Panc1 (cell line): ENCODE measurements at regions not wholly inside any gene's neighbourhood (a gene's known extent, or its start where the extent isn't known, plus 50 kb on each side); places are given as distances from the start of the nearest gene placed in this dataset.

Experiments
- ATAC-seq: fragments of 200-7000 bp; cut with Tn5 transposase; 2 replicates; pipeline ENCODE4 v1.9.1; 2020; ENCODE audit warnings: mild to moderate bottlenecking, moderate library complexity
- BruUV-seq: library from RNA; stranded (reverse); fragments of 400-500 nt; replicated peaks from 2 replicates; lab custom pipeline; 2021; lab: Mats Ljungman, UMichigan
- CTCF ChIA-PET: fragments of 300-600 bp; sonication (Branson Sonifier 250); formaldehyde crosslinking; loops from one replicate; lab custom pipeline; 2022; ENCODE audit warnings: antibody characterized with exemption; lab: Charles Lee
- POLR2A ChIA-PET: fragments of 300-600 bp; sonication (Branson Sonifier 250); formaldehyde crosslinking; loops from one replicate; lab custom pipeline; 2022; ENCODE audit warnings: antibody characterized with exemption; lab: Charles Lee
- DNase-seq: peaks from one replicate; pipeline ENCODE4 v3.0.0-alpha.2; 2010; ENCODE audit warnings: low read depth, low spot score
- H3K27ac ChIP-seq: 2 replicates; pipeline ENCODE4 v1.5.1; 2011; ENCODE audit warnings: mild to moderate bottlenecking, low read length, inconsistent platforms
- H3K27me3 ChIP-seq: fragments of 200-500 bp; sonication (Bioruptor generic); 2 replicates; pipeline ENCODE4 v1.6.0; 2014; ENCODE audit warnings: low read length, inconsistent platforms; ENCODE audit not compliant: control insufficient read depth, insufficient read depth
- H3K36me3 ChIP-seq: fragments of 200-500 bp; sonication (Bioruptor generic); 2 replicates; pipeline ENCODE4 v1.5.1; 2014; ENCODE audit warnings: inconsistent platforms, mild to moderate bottlenecking, low read length, moderate library complexity; ENCODE audit not compliant: control insufficient read depth, insufficient read depth
- H3K4me1 ChIP-seq: 2 replicates; pipeline ENCODE4 v1.5.1; 2011; ENCODE audit warnings: inconsistent platforms, mild to moderate bottlenecking, low read length, moderate library complexity; ENCODE audit not compliant: control insufficient read depth, insufficient read depth
- H3K4me3 ChIP-seq, 2 experiments: 2 replicates each; pipeline ENCODE4 v1.5.1; 2011 to 2012; ENCODE audit warnings: low read depth in 2 of 2, low read length in 2 of 2, mild to moderate bottlenecking in 2 of 2, inconsistent platforms in 1 of 2, moderate library complexity in 1 of 2
- H3K9me3 ChIP-seq: fragments of 200-500 bp; sonication (Bioruptor generic); 2 replicates; pipeline ENCODE4 v1.5.1; 2014; ENCODE audit warnings: low read depth, mild to moderate bottlenecking, inconsistent platforms, low read length, moderate library complexity; ENCODE audit not compliant: control insufficient read depth, insufficient read depth
- POLR2AphosphoS5 ChIP-seq: IDR thresholded peaks from 2 replicates; pipeline ENCODE4 v1.6.1; 2012; ENCODE audit warnings: mild to moderate bottlenecking, low read depth, low read length, moderate library complexity
- SIN3A ChIP-seq: IDR thresholded peaks from 2 replicates; pipeline ENCODE4 v1.6.1; 2012; ENCODE audit warnings: low read depth, mild to moderate bottlenecking, low read length, moderate library complexity, borderline replicate concordance; ENCODE audit not compliant: insufficient read depth
- TCF7L2 ChIP-seq: IDR thresholded peaks from 2 replicates; pipeline ENCODE4 v1.6.1; 2011; ENCODE audit warnings: mild to moderate bottlenecking, low read depth, low read length, inconsistent platforms
- in situ Hi-C: cut with HindIII; loops from 2 replicates; pipeline ENCODE4 v1.10.0; 2016; ENCODE audit warnings: low sequenced_read_pairs, low pct_unique_long_range_greater_than_20kb
- intact Hi-C: fragments of 100-400 bp; cut with micrococcal nuclease; formaldehyde crosslinking; loops from one replicate; pipeline ENCODE4 v1.10.0; 2022; ENCODE audit not compliant: unreplicated experiment
- TF ChIP-seq, protein P1 (sequence below): fragments of 450-650 bp; IDR thresholded peaks from 2 replicates; pipeline ENCODE4 v1.5.1; 2017; ENCODE audit warnings: mild to moderate bottlenecking
- TF ChIP-seq, protein P2 (sequence below), 2 experiments: IDR thresholded peaks; 2 replicates each; pipeline ENCODE4 v1.6.1; 2011 to 2012; ENCODE audit warnings: low read depth in 2 of 2, control low read depth in 1 of 2, low read length in 1 of 2, mild to moderate bottlenecking in 1 of 2, moderate library complexity in 1 of 2; ENCODE audit not compliant: insufficient read depth in 1 of 2

GRCh38 chrX:1803741-1804140, 188.9 kb downstream of the ASMT start:
- intact Hi-C loops: no loop called here
- Histone ChIP-seq H3K4me1 (peaks cover 2% of the 10 kb centered on the region; the same call in 1 of the 2 replicates), H3K27ac (no peak overlapping the region), H3K36me3 (no peaks in the 10 kb centered on the region), H3K4me3 (no peak overlapping the region), H3K27me3 (no peaks in the 10 kb centered on the region), H3K9me3 (no peaks in the 10 kb centered on the region)
- ATAC-seq (no peak), DNase-seq (no peak)
- no TSS peak for BruUV-seq
- no peak for TF ChIP-seq SIN3A
- no peak for TF ChIP-seq TCF7L2
- TF ChIP-seq, protein P1, sequence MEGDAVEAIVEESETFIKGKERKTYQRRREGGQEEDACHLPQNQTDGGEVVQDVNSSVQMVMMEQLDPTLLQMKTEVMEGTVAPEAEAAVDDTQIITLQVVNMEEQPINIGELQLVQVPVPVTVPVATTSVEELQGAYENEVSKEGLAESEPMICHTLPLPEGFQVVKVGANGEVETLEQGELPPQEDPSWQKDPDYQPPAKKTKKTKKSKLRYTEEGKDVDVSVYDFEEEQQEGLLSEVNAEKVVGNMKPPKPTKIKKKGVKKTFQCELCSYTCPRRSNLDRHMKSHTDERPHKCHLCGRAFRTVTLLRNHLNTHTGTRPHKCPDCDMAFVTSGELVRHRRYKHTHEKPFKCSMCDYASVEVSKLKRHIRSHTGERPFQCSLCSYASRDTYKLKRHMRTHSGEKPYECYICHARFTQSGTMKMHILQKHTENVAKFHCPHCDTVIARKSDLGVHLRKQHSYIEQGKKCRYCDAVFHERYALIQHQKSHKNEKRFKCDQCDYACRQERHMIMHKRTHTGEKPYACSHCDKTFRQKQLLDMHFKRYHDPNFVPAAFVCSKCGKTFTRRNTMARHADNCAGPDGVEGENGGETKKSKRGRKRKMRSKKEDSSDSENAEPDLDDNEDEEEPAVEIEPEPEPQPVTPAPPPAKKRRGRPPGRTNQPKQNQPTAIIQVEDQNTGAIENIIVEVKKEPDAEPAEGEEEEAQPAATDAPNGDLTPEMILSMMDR: no peak
- no peak for TF ChIP-seq POLR2AphosphoS5
- TF ChIP-seq, protein P2, sequence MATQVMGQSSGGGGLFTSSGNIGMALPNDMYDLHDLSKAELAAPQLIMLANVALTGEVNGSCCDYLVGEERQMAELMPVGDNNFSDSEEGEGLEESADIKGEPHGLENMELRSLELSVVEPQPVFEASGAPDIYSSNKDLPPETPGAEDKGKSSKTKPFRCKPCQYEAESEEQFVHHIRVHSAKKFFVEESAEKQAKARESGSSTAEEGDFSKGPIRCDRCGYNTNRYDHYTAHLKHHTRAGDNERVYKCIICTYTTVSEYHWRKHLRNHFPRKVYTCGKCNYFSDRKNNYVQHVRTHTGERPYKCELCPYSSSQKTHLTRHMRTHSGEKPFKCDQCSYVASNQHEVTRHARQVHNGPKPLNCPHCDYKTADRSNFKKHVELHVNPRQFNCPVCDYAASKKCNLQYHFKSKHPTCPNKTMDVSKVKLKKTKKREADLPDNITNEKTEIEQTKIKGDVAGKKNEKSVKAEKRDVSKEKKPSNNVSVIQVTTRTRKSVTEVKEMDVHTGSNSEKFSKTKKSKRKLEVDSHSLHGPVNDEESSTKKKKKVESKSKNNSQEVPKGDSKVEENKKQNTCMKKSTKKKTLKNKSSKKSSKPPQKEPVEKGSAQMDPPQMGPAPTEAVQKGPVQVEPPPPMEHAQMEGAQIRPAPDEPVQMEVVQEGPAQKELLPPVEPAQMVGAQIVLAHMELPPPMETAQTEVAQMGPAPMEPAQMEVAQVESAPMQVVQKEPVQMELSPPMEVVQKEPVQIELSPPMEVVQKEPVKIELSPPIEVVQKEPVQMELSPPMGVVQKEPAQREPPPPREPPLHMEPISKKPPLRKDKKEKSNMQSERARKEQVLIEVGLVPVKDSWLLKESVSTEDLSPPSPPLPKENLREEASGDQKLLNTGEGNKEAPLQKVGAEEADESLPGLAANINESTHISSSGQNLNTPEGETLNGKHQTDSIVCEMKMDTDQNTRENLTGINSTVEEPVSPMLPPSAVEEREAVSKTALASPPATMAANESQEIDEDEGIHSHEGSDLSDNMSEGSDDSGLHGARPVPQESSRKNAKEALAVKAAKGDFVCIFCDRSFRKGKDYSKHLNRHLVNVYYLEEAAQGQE (IDR thresholded peaks at IDR 0.05; ENCODE audit: insufficient read depth in 1 of 2, low read depth in 2 of 2, low read length in 1 of 2): no peak
- ChIA-PET CTCF (no interaction called here), POLR2A (no interaction called here)
- in situ Hi-C loops: no loop called here

DNA sequence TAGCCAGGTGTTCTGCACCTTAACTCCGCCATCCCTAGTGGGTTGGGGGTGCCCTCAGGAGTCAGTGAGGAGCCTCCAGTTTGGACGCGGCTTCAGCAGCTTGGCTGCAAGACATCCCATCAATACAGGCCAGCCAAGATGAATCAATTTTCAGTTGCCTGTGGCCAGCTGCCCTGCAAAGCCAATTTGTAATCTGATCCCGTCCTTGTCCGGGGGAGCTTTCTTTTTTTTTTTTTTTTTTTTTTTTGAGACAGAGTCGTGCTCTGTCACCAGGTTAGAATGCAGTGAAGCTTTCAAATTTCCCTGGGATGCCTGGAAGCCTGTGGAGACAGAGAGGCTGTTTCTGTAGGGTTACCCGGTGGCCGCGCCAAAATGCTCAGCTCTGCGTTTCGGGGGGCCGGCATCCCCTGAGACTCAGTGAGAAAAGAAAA, 192.5 kb downstream of the ASMT start:
- no peak for DNase-seq
- no TSS peak for BruUV-seq
- in situ Hi-C loops (no loop called here), intact Hi-C loops (no loop called here)
- no peak overlapping the region for H3K27ac ChIP-seq
- H3K4me3 ChIP-seq: no peak overlapping the region
- POLR2A ChIA-PET: no interaction called here
- no peaks in the 10 kb centered on the region for H3K27me3 ChIP-seq
- TF ChIP-seq SIN3A (no peak), POLR2AphosphoS5 (no peak), TCF7L2 (no peak)
- TF ChIP-seq, protein P1: no peak
- TF ChIP-seq, protein P2 (IDR thresholded peaks at IDR 0.05; ENCODE audit: insufficient read depth in 1 of 2, low read depth in 2 of 2, low read length in 1 of 2): no peak
- H3K4me1 ChIP-seq: no peaks in the 10 kb centered on the region
- H3K36me3 ChIP-seq: no peaks in the 10 kb centered on the region
- no peak for ATAC-seq
- CTCF ChIA-PET: no interaction called here
- H3K9me3 ChIP-seq: no peaks in the 10 kb centered on the region
